Fibroblast of pulmonary artery (primary cell): ENCODE measurements at regions not wholly inside any gene's neighbourhood (a gene's known extent, or its start where the extent isn't known, plus 50 kb on each side); places are given as distances from the start of the nearest gene placed in this dataset.

ENCODE experiments used
- DNase-seq: peaks from one replicate; pipeline ENCODE4 v3.0.0-alpha.2; 2010; ENCODE audit warnings: low read depth
- H3K4me3 ChIP-seq: replicated peaks from 2 replicates; pipeline ENCODE4 v1.5.1; 2011; ENCODE audit warnings: low read depth, mild to moderate bottlenecking, control low read depth, low read length, moderate library complexity
- TF ChIP-seq, protein P1 (sequence below): IDR thresholded peaks from 2 replicates; pipeline ENCODE4 v1.5.1; 2011; ENCODE audit warnings: mild to moderate bottlenecking, control low read depth, low read length, inconsistent platforms; ENCODE audit errors: missing control alignments

DNA sequence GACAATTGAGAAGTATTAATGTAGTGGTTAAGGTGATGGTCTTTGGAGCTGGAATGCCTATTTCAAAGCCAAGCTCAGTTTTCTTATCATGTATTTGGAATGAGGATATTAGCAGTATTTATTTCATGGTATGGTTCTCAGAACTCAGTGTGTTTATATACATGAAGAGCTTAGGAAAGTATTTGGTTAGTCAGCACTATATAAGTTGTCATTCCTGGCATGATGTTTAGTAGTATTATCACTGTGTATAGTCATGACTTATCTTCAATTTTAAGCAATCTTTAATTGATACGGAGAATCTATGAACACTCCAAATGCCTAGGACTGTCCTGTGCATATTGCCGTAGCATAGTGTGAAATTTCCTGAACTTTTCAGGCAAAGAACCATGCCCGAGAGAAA, 501.9 kb upstream of the USP24 start:
- TF ChIP-seq, protein P1, sequence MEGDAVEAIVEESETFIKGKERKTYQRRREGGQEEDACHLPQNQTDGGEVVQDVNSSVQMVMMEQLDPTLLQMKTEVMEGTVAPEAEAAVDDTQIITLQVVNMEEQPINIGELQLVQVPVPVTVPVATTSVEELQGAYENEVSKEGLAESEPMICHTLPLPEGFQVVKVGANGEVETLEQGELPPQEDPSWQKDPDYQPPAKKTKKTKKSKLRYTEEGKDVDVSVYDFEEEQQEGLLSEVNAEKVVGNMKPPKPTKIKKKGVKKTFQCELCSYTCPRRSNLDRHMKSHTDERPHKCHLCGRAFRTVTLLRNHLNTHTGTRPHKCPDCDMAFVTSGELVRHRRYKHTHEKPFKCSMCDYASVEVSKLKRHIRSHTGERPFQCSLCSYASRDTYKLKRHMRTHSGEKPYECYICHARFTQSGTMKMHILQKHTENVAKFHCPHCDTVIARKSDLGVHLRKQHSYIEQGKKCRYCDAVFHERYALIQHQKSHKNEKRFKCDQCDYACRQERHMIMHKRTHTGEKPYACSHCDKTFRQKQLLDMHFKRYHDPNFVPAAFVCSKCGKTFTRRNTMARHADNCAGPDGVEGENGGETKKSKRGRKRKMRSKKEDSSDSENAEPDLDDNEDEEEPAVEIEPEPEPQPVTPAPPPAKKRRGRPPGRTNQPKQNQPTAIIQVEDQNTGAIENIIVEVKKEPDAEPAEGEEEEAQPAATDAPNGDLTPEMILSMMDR: no peak
- no peak for DNase-seq
- H3K4me3 ChIP-seq: no peak overlapping the region

DNA sequence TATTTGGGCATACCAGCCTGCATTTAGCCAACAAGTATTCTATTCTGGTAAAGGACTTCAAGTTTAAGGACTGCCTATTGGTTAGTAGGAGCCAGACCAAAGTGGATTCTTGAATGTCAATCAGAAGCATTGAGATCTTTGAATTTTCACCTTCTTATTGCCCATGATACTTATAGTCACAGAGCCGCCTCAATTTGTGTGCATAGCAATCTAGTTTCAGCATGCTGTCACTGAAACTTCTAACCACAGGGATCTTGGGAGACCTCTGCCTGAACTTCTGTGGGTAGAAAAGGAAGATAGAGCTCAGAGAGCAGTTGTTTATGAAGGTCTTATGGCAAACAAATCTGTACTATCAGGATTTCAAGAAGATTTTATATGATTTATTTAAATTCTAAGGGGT, 501.4 kb upstream of the USP24 start:
- no peak overlapping the region for H3K4me3 ChIP-seq
- TF ChIP-seq, protein P1: no peak
- no peak for DNase-seq

DNA sequence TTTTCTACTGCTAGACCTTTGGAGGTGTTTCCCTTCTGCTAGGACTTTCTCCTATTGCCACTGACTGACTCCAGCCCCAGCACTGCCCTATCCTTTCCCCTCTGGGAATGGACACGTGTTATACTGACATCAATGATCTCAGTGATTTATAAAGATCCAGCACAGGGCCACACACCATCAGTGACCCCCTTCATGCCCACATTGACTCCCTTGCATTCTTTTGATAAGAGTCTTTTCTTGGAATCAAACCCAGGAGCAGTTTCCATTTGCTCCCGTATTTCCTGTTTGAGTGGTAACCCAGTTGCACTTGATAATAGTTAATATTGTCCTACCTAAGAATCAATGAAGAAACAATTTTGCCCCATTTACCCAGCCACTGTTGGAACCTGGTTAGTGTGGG, 501.0 kb upstream of the USP24 start:
- peak; percentile 45 for DNase-seq
- H3K4me3 ChIP-seq: no peak overlapping the region
- TF ChIP-seq, protein P1: no peak

- TF ChIP-seq, protein P1: no peak
- H3K4me3 ChIP-seq: no peak overlapping the region
Observed at GRCh38 chr1:55714230-55714629, 499.1 kb upstream of the USP24 start.

GRCh38 chr1:55713516-55713915, 498.4 kb upstream of the USP24 start:
- H3K4me3 ChIP-seq: no peak overlapping the region
- TF ChIP-seq, protein P1: no peak
- DNase-seq: no peak

More at GRCh38 chr1:55714230-55714629, 499.1 kb upstream of the USP24 start:
- DNase-seq: no peak

- TF ChIP-seq, protein P1: no peak
- H3K4me3 ChIP-seq: no peak overlapping the region
- DNase-seq: no peak
Observed at GRCh38 chr1:55712148-55712547, 497.0 kb upstream of the USP24 start.

DNA sequence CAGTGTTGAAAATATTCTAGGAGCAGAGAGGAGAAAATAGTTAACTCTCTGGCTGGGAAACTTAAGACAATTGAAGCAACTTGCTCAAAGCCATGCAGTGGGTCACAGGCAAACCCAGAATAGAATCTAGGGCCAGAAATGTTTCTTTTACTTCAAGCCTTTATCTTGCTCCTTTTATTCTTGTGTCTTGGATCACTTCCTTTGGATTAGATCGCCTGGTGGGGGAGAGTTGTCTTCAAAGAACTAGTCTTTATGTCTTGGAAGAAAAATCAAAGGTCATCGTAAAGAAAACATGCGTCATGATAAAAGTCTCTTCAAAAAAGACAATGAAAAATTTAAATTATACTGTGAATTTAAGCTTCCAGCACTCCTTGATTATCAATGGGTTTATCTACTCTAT, 493.6 kb upstream of the USP24 start:
- H3K4me3 ChIP-seq: no peak overlapping the region
- TF ChIP-seq, protein P1: no peak
- no peak for DNase-seq
